Mammary epithelial cell (primary cell): ENCODE measurements at regions not wholly inside any gene's neighbourhood (a gene's known extent, or its start where the extent isn't known, plus 50 kb on each side); places are given as distances from the start of the nearest gene placed in this dataset.

Experiments used
- EZH2 ChIP-seq: IDR thresholded peaks from 2 replicates; pipeline ENCODE4 v1.6.1; 2012; ENCODE audit warnings: low read length, inconsistent platforms, borderline replicate concordance
- TF ChIP-seq, protein P1 (sequence below), 2 donors: IDR thresholded peaks in 1 of 2; conservative IDR thresholded peaks in 1 of 2; 2 replicates each; pipeline ENCODE4 v1.5.1; 2011 to 2012; ENCODE audit warnings: inconsistent platforms in 2 of 2, low read length in 2 of 2, mild to moderate bottlenecking in 2 of 2, control low read depth in 1 of 2, low read depth in 1 of 2; ENCODE audit not compliant: insufficient read depth in 1 of 2; ENCODE audit errors: extremely low read depth in 1 of 2

GRCh38 chr3:117938974-117939373, 1095.7 kb downstream of the IGSF11 start:
- TF ChIP-seq, protein P1, sequence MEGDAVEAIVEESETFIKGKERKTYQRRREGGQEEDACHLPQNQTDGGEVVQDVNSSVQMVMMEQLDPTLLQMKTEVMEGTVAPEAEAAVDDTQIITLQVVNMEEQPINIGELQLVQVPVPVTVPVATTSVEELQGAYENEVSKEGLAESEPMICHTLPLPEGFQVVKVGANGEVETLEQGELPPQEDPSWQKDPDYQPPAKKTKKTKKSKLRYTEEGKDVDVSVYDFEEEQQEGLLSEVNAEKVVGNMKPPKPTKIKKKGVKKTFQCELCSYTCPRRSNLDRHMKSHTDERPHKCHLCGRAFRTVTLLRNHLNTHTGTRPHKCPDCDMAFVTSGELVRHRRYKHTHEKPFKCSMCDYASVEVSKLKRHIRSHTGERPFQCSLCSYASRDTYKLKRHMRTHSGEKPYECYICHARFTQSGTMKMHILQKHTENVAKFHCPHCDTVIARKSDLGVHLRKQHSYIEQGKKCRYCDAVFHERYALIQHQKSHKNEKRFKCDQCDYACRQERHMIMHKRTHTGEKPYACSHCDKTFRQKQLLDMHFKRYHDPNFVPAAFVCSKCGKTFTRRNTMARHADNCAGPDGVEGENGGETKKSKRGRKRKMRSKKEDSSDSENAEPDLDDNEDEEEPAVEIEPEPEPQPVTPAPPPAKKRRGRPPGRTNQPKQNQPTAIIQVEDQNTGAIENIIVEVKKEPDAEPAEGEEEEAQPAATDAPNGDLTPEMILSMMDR (conservative IDR thresholded peaks at IDR 0.05 in 1 of 2, IDR thresholded peaks at IDR 0.05 in 1 of 2; ENCODE audit: extremely low read depth in 1 of 2, insufficient read depth in 1 of 2, low read depth in 1 of 2, low read length in 2 of 2) = no peak
- TF ChIP-seq EZH2 = no peak
